ENCODE measurements at regions not wholly inside any gene's neighbourhood (a gene's known extent, or its start where the extent isn't known, plus 50 kb on each side); places are given as distances from the start of the nearest gene placed in this dataset.
"Not testable (repeated sequence)": the region's sequence is repeated elsewhere in the genome, so short reads cannot be mapped to it uniquely, and the experiment has no call there.

GRCh38 chr1:88579598-88579997 lies 104.5 kb upstream of the PKN2 start:
- no peak for TF ChIP-seq CTCF (IDR thresholded peaks at IDR 0.05)
- POLR2A ChIA-PET = no interaction called here
- no peak for DNase-seq
- no peak for ATAC-seq
- no peaks in the 10 kb centered on the region for H3K9me3 Mint-ChIP-seq
- no peaks in the 10 kb centered on the region for H3K36me3 Mint-ChIP-seq (ENCODE audit: low read depth)
- intact Hi-C loops (cut with micrococcal nuclease) = no loop called here
- H3K4me3 Mint-ChIP-seq = no peak overlapping the region
- CTCF ChIA-PET = interaction anchor here (1.0 to 2.0 kb wide), 3 partner anchors 12 to 399 kb away, joined by 3 to 8 read pairs (median 7); no protein-coding TSS in a partner anchor
- peaks cover 16% of the 10 kb centered on the region for H3K27me3 Mint-ChIP-seq
- no peak overlapping the region for H3K27ac Mint-ChIP-seq
- no peaks in the 10 kb centered on the region for H3K4me1 Mint-ChIP-seq (ENCODE audit: low read depth)

GRCh38 chr1:88581703-88582102 lies 102.4 kb upstream of the PKN2 start:
- no peak overlapping the region for H3K27ac Mint-ChIP-seq
- peaks cover 1% of the 10 kb centered on the region for H3K9me3 Mint-ChIP-seq
- no peaks in the 10 kb centered on the region for H3K4me1 Mint-ChIP-seq (ENCODE audit: low read depth)
- CTCF ChIA-PET = no interaction called here
- intact Hi-C loops (cut with micrococcal nuclease) = no loop called here
- no peaks in the 10 kb centered on the region for H3K36me3 Mint-ChIP-seq (ENCODE audit: low read depth)
- DNase-seq = no peak
- POLR2A ChIA-PET = no interaction called here
- no peak for ATAC-seq
- H3K4me3 Mint-ChIP-seq = no peak overlapping the region
- TF ChIP-seq CTCF (IDR thresholded peaks at IDR 0.05) = no peak
- peaks cover 15% of the 10 kb centered on the region for H3K27me3 Mint-ChIP-seq

DNA sequence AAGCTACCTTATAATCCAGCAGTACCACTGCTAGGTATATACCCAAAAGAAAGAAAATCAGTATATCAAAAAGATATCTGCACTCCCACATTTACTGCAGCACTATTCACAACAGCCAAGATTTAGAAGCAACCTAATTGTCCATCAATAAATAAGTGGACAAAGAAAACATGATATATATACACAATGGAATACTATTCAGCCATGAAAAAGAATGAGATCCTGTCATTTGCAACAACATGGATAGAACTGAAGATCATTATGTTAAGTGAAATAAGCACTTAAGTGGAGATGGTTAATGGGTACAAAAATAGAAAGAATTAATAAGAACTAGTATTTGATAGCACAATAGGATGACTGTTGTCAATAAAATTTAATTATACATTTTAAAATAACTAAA lies 90.7 kb upstream of the PKN2 start:
- ATAC-seq (no peak), DNase-seq (no peak)
- Mint-ChIP-seq H3K36me3 (ENCODE audit: low read depth) (no peaks in the 10 kb centered on the region), H3K27me3 (peaks cover 5% of the 10 kb centered on the region), H3K9me3 (peaks cover 9% of the 10 kb centered on the region), H3K4me1 (ENCODE audit: low read depth) (peaks cover 3% of the 10 kb centered on the region), H3K27ac (no peak overlapping the region), H3K4me3 (no peak overlapping the region)
- CTCF ChIA-PET = interaction anchor here (1.4 to 2.0 kb wide), 2 partner anchors 14 to 413 kb away, joined by 4 to 7 read pairs; no protein-coding TSS in a partner anchor
- intact Hi-C loops (cut with micrococcal nuclease) = no loop called here
- no peak for TF ChIP-seq CTCF (IDR thresholded peaks at IDR 0.05)
- POLR2A ChIA-PET = no interaction called here

GRCh38 chr1:88595355-88596002 lies 88.6 kb upstream of the PKN2 start:
- ATAC-seq (peak; percentile 83), DNase-seq (peak; percentile 4)
- H3K4me3 Mint-ChIP-seq = no peak overlapping the region
- peaks cover 2% of the 10 kb centered on the region for H3K27me3 Mint-ChIP-seq
- CTCF ChIA-PET = interaction anchor here (0.7 to 2.0 kb wide), 3 partner anchors 16 to 416 kb away, joined by 3 to 7 read pairs (median 3); no protein-coding TSS in a partner anchor
- peaks cover 3% of the 10 kb centered on the region for H3K4me1 Mint-ChIP-seq (ENCODE audit: low read depth)
- no peak overlapping the region for H3K27ac Mint-ChIP-seq
- POLR2A ChIA-PET = no interaction called here
- intact Hi-C loops (cut with micrococcal nuclease) = loop anchor here (5.0 kb wide), 1 partner anchor 413 kb away; no protein-coding TSS in a partner anchor
- H3K36me3 Mint-ChIP-seq (ENCODE audit: low read depth) = no peaks in the 10 kb centered on the region
- peak; percentile 65 for TF ChIP-seq CTCF (IDR thresholded peaks at IDR 0.05)
- peaks cover 9% of the 10 kb centered on the region for H3K9me3 Mint-ChIP-seq

GRCh38 chr1:88597973-88598372 lies 86.1 kb upstream of the PKN2 start:
- H3K9me3 Mint-ChIP-seq; H3K4me1 Mint-ChIP-seq (ENCODE audit: low read depth); ATAC-seq; H3K27me3 Mint-ChIP-seq; H3K4me3 Mint-ChIP-seq; H3K27ac Mint-ChIP-seq; POLR2A ChIA-PET; H3K36me3 Mint-ChIP-seq (ENCODE audit: low read depth); DNase-seq: not testable (repeated sequence)
- intact Hi-C loops (cut with micrococcal nuclease) = loop anchor here (5.0 kb wide), 1 partner anchor 416 kb away; no protein-coding TSS in a partner anchor
- CTCF ChIA-PET = interaction anchor here (1.1 to 1.3 kb wide), 2 partner anchors 59 to 417 kb away, joined by 3 read pairs; no protein-coding TSS in a partner anchor

Measured in activated CD8-positive, alpha-beta T cell treated with anti-CD3 and anti-CD28 coated beads for 36 hours (primary cell).